EH (cell line): ENCODE measurements at regions not wholly inside any gene's neighbourhood (a gene's known extent, or its start where the extent isn't known, plus 50 kb on each side); places are given as distances from the start of the nearest gene placed in this dataset.

ENCODE experiments used
- DNase-seq: peaks from one replicate; pipeline ENCODE4 v3.0.0-alpha.2; 2015; ENCODE audit warnings: low read depth

DNA sequence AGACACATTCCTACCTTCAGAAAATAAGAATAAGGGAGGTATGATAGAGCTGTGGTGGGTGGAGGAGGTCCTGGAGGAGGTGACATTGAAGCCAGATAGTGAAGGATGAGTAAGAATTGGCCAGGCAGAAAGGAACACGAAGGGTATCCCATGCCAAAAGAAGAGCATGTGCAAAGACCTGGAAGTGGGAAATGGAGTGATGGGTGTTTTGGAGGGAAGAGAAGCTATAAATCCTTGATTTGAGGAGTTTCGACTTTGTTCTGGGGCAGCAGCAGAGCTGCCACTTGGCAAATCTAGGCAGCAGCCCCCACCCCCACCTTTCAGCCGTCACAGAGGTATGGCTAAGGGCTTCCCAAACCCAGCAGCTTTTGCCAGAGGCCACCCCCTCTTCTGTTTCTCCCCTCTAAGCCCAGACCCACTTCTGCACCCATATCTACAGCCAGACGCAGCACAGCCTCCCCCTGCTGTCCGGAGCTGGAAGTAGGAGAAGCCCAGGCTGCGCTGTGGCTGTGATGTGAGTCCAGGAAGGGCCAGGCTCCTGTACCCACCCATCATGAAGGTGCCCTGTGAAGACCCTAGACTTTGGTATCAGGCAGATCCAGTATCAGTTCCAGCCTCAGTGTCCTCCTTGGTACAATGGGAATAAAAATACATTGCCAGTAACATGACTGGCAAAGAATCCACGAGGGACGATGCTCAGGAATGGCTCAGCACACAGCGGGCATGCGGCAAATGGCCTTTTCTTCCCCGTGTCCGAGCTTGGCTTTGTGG lies 188.7 kb upstream of the LINGO1 start:
- peak; percentile 58 for DNase-seq

DNA sequence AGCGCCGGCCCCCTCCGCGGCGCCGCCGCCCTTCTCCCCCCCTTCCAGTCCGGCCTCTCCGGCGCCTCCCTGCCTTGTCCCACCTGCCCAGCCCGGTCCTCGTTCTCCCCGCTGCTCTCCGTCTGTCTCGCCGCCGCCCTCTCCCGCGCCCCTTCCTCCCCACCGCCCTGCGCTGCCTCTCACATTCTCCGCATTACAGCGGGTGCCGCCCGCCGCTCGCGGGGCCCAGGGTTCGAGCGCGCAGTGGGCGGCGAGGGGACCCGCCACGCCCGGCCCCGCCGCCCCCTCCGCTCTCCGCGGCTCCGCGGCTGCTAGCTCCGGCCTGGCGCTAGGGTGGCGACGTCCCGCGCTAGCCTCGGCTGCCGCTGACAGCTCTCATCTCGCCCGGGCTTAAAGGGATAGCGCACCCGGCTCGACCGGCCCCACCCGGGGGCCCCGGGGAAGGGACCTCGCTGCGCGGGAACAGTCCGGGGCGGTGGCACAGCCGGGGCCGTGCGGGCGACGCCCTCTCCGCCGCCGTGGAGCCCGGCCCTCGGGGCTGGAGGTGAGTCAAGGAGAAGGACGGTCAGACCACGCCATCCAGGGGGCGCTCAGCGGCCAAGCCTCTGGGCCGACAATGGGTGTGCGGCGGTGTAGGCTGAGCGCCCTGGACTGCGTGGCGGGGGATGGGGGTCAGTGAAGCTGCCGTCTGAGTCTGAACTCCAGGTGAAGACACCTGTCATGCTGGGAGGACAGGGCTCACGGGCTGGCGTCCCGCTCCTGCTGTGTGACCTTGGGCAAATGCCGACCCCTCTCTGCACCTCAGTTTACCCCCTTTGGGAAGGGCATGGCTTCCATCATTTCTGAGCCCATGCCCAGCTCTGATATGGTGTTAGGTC lies 187.4 kb upstream of the LINGO1 start:
- peak; percentile 24 for DNase-seq

DNA sequence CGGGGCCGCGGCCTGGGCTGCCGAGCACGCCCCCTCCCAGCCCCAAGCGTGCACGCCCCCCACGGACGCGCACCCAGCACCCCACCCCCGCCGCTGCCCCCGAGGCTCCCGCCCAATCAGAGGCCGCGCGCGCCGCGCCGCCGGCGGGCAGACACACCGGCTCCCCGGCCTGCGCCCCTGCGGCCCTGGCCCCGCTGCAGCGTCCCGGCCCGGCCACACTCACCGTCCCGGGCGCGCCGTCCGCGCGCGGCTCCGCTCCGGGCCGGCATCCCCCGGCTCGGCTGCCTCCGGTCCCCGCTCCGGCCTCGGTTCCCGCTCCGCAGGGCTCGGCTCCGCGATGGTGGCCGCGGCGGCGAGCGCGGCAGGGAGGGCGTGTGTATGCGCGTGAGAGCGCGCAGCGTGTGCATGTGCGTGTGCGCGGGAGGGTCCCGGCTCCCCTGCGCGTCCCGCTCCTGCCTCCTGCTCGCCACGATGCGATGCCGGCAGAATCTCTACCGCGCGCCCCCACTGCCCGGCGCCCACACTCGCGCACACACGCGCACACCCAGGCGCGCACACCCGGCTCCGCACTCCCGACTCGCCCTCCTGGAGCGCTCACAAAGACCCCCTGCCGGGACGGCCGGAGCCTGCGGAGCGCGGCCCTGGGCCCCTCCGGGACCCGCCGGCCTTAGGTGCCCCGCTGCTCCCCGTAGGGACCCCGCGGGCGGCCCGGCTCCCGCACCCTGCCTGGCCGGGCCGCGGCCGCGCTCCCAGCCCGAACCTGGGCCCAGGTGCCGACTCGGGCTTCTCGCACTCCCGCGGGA lies 186.5 kb upstream of the LINGO1 start:
- DNase-seq, result no peak

DNA sequence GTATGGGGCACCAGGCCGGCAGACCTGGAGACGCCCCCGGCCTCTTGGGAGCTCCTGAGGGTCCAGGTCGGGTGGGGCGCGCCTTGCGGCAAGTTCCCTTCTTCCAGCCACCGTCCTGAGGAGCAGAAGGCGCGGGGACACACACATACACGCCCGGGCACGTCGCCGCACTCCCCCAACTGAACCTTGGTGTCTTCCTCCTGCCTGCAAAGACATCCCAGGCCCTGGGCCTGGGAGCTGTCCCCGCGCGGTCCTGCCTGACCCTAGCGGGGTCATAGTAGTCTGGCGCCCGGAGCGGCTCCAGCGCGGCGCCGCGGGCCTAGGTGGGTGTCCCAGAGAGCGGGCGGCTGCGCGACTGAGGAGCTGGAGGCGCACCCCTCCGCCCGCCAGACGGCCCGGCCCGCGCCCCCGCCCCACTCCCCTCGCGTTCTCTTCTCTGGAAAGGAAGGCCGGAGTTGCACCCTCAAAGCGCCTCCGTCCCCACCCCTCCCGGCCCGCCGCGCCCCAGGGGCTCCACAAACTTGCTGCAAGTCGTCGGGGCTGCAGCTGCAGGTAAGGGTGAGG lies 185.9 kb upstream of the LINGO1 start:
- no peak for DNase-seq

DNA sequence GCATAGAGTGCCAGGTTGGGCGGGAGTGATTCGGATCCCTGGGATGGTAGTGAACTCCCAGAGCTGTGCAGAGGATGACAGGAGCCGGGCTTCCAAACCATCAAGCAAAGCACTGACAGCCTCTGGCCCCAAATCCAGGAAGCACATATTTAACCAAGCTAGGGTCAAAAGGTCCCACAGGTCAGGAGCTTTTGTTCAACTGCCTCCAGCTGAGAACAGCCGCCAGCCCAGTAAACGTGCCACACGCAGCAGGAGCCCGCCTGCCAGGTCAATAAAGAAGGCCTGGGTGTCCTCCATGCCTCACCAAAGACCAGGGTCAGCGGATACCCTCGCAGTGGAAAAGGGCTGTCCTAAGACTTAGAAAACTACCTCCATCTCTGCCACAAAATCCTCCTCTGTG lies 184.7 kb upstream of the LINGO1 start:
- no peak for DNase-seq

DNA sequence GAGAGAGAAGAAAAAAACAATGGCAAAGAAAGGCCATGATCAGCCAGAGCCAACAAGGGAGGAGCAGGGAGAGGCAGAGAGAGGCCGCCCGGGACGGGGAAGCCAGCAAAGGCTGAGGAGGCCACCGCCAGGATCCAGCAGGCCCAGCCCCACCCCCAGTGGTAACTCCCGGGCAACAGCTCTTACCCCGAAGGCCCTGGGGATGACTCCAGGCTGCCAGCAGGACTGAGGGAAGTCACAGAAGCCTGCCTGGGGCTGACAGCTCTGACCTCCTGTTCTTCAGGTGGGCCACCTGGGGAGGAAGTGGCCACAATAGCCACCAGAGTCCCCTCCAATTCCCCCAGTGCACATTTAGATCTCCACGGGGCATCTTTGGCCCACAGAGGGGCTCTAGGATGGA lies 184.3 kb upstream of the LINGO1 start:
- no peak for DNase-seq

DNA sequence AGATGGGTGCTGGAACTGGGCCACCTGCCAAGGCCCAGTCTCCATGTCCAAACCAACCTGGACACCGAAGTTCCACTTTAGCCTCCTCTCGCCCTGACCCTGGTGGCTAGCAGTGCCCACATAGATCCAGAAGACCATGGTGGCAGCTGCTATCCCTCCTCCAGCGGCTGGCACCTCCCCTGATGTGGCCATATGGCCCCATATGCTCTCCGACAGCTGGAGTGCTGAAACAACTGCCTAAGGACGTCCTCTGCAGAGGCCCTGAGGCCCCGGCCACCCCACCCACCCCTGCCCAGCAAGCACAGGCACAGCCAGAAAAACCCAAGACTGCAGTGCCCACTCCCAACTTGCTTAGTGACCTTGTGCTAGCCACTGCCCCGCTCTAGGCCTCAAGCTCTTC lies 182.3 kb upstream of the LINGO1 start:
- no peak for DNase-seq

DNA sequence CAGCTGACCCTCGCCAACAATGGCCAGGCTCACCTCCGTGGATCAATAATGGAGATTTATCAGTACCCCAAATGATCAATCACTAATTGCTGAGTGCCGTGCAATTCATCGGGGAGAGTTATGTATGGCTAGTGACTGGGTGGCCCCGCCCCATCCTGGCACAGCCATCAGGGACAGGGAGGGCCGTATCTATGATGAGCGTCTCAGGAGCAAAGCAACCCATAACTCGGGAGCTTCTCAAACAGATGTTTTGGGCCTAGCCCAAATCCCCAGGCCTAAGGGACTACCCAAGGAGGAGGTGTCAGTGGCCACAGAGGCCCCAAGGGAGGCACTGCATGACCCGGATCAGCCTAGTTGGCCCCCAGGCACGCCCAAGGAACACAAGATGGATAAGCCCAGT lies 180.0 kb upstream of the LINGO1 start:
- DNase-seq, result no peak

DNA sequence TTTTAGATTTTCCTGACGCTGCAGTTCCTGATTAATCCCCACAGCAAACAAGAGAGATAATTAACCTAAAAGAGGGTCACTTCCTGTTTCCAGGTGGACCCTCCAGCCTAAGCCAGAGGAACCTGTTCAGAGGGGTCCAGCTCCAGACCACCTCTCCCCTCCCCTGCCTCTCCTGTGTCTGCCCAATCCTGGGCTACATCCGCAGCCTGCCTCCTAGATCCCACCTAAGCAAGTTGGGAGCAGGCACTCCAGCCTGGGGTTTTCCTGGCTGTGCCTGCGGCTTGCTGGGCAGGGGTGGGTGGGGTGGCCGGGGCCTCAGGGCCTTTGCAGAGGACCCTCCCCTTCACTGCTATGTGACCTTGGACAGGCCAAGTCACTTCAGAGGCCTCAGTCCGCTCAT lies 178.6 kb upstream of the LINGO1 start:
- DNase-seq, result no peak

DNA sequence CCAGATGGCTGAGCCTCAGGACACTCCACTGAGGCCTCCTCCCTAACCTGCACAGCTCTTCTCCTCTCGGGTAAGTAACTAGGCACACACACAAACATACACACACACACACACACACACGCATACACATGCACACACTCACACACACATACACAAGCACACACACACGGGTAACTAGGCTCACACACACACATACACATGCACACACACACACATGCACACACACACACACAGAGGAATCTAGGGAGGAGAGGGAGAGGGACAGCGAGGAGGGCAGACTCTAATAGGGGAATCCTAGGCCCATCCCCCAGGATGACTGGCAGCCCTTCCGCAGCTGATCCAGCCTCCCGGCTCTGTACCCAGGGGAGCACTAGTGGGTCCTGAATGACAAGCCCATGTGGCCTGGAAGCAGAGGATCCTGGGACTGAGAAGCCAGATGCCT lies 177.4 kb upstream of the LINGO1 start:
- DNase-seq, result no peak

DNA sequence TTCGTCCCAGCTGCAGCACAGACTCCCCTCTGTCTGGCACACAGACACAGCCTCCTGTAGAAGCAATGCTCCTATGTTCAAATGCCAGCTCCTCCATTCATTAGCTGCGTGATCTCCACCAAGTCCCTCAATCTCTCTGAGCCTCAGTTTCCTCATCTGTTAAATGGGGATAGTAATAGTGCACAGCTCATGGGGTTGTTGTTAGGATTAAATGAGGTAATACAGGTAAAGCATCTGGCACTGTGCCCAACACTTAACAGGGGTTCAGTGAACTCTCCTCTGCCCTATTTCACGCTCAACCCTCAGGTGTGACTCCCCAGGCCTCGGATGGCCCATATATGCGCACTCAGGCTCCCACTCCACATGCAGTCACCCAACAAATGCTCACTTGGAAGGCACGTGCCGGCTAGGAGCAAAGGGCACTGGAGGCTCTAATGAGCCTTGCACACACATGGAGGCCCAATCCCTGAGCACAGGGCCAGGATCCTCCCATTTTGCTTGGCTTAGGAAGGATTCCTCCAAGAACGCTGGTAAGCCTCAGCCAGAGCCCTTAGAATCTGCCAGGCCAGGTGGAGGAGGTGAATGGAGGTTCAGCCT lies 176.0 kb upstream of the LINGO1 start:
- DNase-seq, result no peak

DNA sequence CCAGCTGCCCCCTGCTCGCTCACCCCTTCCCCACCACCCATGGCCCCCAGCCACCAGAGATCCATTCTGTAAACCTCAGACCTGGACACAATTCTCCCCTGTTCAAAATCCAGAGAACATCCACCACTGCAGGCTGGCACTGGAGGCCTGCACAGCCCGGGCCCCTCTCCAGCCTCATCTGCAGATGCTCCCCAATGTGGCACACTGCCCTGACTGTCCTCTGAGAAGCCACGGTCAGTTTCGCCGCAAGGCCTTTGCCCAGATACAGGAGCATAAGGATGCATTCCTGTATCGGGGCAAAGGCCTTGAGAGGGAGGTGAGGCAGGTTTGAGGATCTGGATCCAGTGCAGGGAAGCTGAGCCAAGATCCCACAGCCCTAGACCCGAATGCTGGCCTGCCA lies 175.4 kb upstream of the LINGO1 start:
- DNase-seq, result no peak

DNA sequence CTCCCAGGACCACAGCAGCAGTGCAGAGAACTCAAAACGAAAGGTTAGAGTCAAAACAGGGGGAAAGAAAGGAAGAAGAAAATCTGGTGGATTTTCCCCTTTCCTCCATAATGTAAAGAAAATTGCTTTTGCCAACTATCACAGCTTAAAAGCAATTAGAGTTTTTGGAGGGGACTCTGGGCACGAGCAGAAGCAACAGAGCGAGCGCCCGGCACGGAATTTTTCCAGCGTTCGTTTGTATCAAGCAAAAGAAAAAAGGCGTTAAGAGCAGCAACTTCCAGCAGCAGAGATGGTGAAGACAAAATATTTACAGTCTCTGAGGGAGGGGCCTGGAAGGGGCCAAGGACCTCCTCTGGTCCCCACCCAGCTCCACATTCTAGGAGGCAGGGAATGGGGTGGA lies 174.9 kb upstream of the LINGO1 start:
- no peak for DNase-seq

DNA sequence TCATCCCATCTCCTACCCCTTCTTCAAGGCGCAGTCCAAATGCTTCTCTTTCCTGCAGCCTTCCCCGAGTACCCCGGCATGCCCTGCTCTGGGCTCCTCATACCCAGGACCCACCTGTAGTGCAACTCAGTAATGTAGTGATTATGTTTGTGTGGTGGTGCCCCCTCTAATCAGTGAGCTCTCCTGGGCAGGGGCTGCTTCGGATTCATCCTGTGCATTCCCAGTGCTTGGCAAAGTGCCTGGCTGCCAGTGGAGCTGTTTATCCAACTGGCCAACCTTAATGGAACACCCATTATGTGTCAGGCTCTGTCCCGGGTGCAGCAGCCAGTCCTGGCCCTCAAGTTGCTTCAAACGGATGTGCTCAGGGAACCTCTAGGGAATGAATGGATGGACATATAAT lies 174.4 kb upstream of the LINGO1 start:
- DNase-seq, result no peak

DNA sequence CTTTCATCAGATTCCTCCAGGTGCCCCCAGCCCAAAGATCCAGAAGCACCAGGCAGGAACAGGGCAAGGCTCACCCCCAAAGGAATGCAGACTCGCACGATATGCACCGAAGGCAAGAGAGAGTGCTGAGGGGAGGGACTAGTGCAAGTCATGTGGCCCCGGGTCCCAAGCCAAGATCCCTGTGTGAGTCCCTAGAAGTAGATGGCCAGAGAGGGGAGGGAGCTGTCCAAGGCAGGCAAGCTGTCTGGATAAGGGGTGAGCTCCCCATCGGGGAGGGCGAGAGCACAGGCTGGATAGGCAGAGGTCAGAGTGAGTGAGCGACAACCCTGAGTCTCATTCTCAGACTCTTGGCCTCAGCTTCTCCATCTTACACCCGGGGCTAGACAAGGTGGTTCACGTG lies 171.5 kb upstream of the LINGO1 start:
- DNase-seq, result no peak

DNA sequence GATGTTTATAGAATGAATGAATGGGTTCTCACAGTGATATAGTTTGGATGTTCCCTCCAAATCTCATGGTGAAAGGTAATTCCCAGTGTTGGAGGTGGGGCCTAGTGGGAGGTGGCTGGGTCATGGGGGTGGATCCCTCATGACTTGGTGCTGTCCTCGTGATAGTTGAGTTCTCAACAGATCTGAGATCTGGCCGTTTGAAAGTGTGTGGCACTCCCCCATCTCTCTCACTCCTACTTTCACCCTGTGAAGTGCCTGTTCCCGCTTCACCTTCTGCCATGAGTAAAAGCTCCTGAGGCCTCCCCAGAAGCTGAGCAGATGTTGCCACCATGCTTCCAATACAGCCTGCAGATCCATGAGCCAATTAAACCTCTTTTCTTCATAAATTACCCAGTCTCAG lies 170.8 kb upstream of the LINGO1 start:
- DNase-seq, result no peak

DNA sequence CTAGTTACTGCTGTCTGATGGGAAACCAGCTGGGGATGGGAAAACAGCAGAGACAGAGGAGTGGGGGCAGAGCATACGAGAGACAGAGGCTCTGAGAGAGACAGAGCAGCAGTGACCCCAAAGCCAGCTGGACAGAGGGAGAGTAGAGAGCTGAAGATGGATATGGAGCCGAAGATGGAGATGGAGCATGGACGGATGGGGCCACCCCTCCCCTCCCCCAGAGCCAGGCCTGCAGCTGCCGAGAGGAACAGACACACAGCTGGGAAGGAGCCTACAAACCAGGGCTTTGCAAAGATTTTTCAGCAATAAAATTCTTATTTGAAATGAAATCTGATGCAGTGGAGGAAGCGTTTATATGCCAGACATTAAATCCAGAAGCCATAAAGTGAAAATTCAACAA lies 167.6 kb upstream of the LINGO1 start:
- no peak for DNase-seq

DNA sequence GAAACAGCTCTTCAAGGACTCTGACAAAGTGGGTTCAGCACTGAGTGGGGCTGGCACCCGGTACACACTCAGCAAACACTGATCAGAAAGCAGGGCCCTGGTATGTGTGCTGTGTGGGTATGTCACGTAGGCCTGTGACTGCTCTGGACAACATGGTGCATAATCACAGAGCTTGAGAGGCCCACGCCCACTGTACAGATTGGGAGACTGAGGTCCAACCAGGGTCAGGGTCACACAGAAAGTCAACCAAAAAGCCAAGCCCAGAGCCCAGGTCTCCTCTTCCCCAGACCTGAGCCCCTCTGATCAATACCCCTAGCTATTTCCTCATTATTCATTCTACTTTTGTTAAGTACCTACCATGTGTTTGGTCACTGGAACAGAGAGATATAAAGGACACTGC lies 166.1 kb upstream of the LINGO1 start:
- DNase-seq, result no peak

DNA sequence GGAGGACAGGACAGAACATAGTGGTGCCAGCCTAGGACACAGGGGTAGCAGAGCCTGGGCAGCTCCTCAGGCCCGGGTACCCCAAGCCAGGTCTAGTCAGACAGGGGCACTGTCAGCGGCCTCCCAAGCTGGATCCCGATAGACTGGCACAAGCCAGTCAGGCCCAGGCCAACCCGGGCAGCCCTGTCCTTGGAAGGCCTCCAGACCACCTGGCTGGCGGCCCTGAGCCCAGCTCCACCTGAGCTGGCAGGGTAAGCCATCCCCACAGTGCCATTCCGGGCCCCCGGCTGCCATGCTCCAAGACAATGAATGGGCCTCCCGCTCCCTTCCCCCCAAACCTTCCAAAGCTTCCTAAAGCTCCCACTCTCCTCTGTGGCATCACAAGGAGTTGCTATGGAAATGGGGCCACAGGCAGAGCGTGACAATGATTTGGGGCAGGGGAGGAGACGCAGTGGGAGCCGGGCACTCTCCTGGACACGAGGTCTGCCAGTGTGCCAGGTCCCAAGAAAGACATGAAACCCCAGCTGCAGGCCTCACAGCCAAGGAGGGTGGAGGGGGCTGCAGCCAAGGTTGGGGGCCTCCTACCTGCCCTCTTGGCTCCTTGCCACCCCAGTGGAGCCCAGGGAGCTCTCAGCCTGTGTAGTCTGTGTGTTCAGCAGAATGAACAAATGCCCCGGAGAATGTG lies 165.6 kb upstream of the LINGO1 start:
- DNase-seq, result no peak

DNA sequence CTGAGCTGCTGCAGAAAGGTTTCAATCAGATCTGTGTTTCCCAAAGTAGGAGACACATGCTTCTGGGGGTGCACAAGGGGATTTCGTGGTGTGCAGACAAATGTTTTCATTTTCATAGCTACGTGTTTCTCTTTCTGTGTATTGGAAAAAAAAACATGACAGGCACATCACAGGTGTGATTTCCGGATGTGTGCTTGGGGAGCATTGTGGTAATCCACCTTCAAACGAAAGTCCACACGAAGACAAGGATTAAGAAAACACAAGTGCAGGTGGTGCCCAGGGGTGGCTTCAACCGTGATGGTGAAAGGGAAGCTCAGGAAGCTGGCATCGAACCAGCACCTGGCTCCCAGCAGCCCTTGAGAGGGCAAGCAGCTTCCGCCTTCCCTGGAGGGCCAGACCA lies 164.6 kb upstream of the LINGO1 start:
- DNase-seq, result no peak

DNA sequence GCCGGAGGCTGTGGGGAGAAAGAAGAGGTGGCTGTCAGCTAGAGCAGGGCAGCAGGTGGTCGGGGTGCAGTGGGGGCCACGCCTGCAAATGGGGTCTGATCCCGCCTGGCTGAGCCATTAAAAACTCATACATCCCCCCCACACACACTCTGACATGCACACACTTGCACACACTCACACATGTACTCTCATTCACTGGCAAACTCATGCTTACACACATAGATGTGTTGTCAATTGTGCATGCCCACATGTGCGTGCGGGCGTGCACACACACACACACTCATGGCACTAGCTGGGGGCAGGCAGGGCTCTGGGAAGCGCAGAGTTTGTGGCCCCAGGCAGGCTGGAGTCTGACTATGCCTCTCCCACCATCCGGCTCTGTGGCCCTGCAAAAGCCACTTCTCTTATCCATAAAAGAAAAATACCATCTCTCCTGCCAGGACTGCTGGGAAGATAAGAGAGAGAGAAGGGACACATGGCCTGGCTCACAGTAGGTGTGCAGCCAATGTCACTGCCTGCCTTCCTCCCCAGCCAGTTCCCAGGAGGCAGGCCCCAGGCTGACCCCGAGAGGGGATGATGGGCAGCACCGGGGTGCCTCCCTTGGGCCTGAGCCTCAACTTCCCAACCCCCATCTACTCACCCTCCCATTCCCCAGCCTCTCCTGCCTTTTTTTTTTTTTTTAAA lies 163.5 kb upstream of the LINGO1 start:
- DNase-seq, result no peak
